Keratinocyte (primary cell): ENCODE measurements at regions not wholly inside any gene's neighbourhood (a gene's known extent, or its start where the extent isn't known, plus 50 kb on each side); places are given as distances from the start of the nearest gene placed in this dataset.

ENCODE experiments used
- DNase-seq: peaks from one replicate; pipeline ENCODE4 v3.0.0-alpha.2; 2011; ENCODE audit warnings: low read depth, missing footprints, low spot score
- FAIRE-seq: peaks from 2 replicates; lab custom pipeline; 2011; peaks lifted over from hg19 to GRCh38; lab: Jason Lieb, UNC
- H2AFZ ChIP-seq: 2 replicates; pipeline ENCODE4 v1.6.0; 2012; ENCODE audit warnings: low read length, control low read depth, inconsistent platforms; ENCODE audit not compliant: control insufficient read depth
- H3K27ac ChIP-seq: 2 replicates; pipeline ENCODE4 v1.5.1; 2011; ENCODE audit warnings: low read length; ENCODE audit not compliant: control insufficient read depth, insufficient read depth
- H3K27me3 ChIP-seq: 3 replicates; pipeline ENCODE4 v1.6.0; 2011; ENCODE audit warnings: low read length; ENCODE audit not compliant: control insufficient read depth, insufficient read depth; ENCODE audit errors: extremely low read depth
- H3K36me3 ChIP-seq, 2 experiments: 2 replicates in 1 of 2; 3 replicates in 1 of 2; pipeline ENCODE4 v1.5.1; 2011; ENCODE audit warnings: low read length in 2 of 2, mild to moderate bottlenecking in 1 of 2; ENCODE audit not compliant: control insufficient read depth in 2 of 2, insufficient read depth in 2 of 2; ENCODE audit errors: extremely low read depth in 1 of 2
- H3K4me1 ChIP-seq: 3 replicates; pipeline ENCODE4 v1.5.1; 2011; ENCODE audit warnings: low read length; ENCODE audit not compliant: control insufficient read depth, insufficient read depth; ENCODE audit errors: extremely low read depth
- H3K4me2 ChIP-seq: 3 replicates; pipeline ENCODE4 v1.6.0; 2011; ENCODE audit warnings: low read depth, low read length; ENCODE audit not compliant: control insufficient read depth, insufficient read depth; ENCODE audit errors: extremely low read depth
- H3K4me3 ChIP-seq, 3 experiments: fragments of 200-600 bp in 1 of 3; sonication (generic) in 1 of 3; 2 replicates in 2 of 3; 3 replicates in 1 of 3; pipeline ENCODE4 v1.5.1; 2011 to 2016; ENCODE audit warnings: low read length in 3 of 3, mild to moderate bottlenecking in 3 of 3, control low read depth in 2 of 3, inconsistent platforms in 1 of 3, low read depth in 1 of 3, mixed read lengths in 1 of 3, mixed run types in 1 of 3, moderate library complexity in 1 of 3; ENCODE audit not compliant: control insufficient read depth in 2 of 3, insufficient read depth in 2 of 3; ENCODE audit errors: extremely low read depth in 1 of 3
- H3K79me2 ChIP-seq: 2 replicates; pipeline ENCODE4 v1.6.0; 2012; ENCODE audit warnings: low read length; ENCODE audit not compliant: control insufficient read depth, insufficient read depth
- H3K9ac ChIP-seq: 3 replicates; pipeline ENCODE4 v1.6.0; 2011; ENCODE audit warnings: low read length; ENCODE audit not compliant: control insufficient read depth, insufficient read depth; ENCODE audit errors: extremely low read depth
- H3K9me1 ChIP-seq: 3 replicates; pipeline ENCODE4 v1.6.0; 2011; ENCODE audit warnings: low read length; ENCODE audit not compliant: control insufficient read depth, insufficient read depth; ENCODE audit errors: extremely low read depth
- H3K9me3 ChIP-seq: 2 replicates; pipeline ENCODE4 v1.5.1; 2012; ENCODE audit warnings: low read depth, low read length; ENCODE audit not compliant: control insufficient read depth
- H4K20me1 ChIP-seq: 3 replicates; pipeline ENCODE4 v1.6.0; 2011; ENCODE audit warnings: low read length; ENCODE audit not compliant: control insufficient read depth, insufficient read depth; ENCODE audit errors: extremely low read depth
- EZH2 ChIP-seq: IDR thresholded peaks from one replicate; pipeline ENCODE4 v1.6.1; 2012; ENCODE audit warnings: inconsistent platforms, mild to moderate bottlenecking, low read length, moderate library complexity
- dilution Hi-C: fragments of 300-500 bp; cut with MboI; formaldehyde crosslinking; loops from one replicate; pipeline ENCODE4 v1.7.0; 2020; ENCODE audit warnings: low sequenced_read_pairs; ENCODE audit not compliant: extremely low pct_ligation_motif_present
- TF ChIP-seq, protein P1 (sequence below), 3 experiments: IDR thresholded peaks in 1 of 3; conservative IDR thresholded peaks in 1 of 3; optimal IDR thresholded peaks in 1 of 3; 2 replicates in 2 of 3; 3 replicates in 1 of 3; pipeline versions ENCODE3 to v1.5.1; 2011; ENCODE audit warnings: low read length in 3 of 3, mild to moderate bottlenecking in 3 of 3, moderate library complexity in 2 of 3, control low read depth in 1 of 3, inconsistent platforms in 1 of 3; ENCODE audit not compliant: insufficient read depth in 2 of 3; ENCODE audit errors: extremely low read depth in 1 of 3

- no peaks in the 10 kb centered on the region for H4K20me1 ChIP-seq
- dilution Hi-C loops = no loop called here
- no peaks in the 10 kb centered on the region for H3K79me2 ChIP-seq
- no peaks in the 10 kb centered on the region for H3K4me1 ChIP-seq
- FAIRE-seq (no peak), DNase-seq (no peak)
- H3K4me3 ChIP-seq = no peak overlapping the region
- H2AFZ ChIP-seq = no peak overlapping the region
- H3K9ac ChIP-seq = no peak overlapping the region
- no peaks in the 10 kb centered on the region for H3K9me1 ChIP-seq
- TF ChIP-seq EZH2 = no peak
- TF ChIP-seq, protein P1, sequence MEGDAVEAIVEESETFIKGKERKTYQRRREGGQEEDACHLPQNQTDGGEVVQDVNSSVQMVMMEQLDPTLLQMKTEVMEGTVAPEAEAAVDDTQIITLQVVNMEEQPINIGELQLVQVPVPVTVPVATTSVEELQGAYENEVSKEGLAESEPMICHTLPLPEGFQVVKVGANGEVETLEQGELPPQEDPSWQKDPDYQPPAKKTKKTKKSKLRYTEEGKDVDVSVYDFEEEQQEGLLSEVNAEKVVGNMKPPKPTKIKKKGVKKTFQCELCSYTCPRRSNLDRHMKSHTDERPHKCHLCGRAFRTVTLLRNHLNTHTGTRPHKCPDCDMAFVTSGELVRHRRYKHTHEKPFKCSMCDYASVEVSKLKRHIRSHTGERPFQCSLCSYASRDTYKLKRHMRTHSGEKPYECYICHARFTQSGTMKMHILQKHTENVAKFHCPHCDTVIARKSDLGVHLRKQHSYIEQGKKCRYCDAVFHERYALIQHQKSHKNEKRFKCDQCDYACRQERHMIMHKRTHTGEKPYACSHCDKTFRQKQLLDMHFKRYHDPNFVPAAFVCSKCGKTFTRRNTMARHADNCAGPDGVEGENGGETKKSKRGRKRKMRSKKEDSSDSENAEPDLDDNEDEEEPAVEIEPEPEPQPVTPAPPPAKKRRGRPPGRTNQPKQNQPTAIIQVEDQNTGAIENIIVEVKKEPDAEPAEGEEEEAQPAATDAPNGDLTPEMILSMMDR (optimal IDR thresholded peaks at IDR 0.05 in 1 of 3, IDR thresholded peaks at IDR 0.05 in 1 of 3, conservative IDR thresholded peaks at IDR 0.05 in 1 of 3; ENCODE audit: extremely low read depth in 1 of 3, insufficient read depth in 2 of 3, low read length in 3 of 3) = no peak
- H3K9me3 ChIP-seq = no peaks in the 10 kb centered on the region
- H3K36me3 ChIP-seq = no peaks in the 10 kb centered on the region
- H3K4me2 ChIP-seq = no peak overlapping the region
- no peak overlapping the region for H3K27ac ChIP-seq
- H3K27me3 ChIP-seq = no peaks in the 10 kb centered on the region
These were observed 556.2 kb downstream of the TRAM1L1 start for GRCh38 chr4:116529129-116529528.

- Histone ChIP-seq H3K79me2 (no peaks in the 10 kb centered on the region), H3K9me1 (no peaks in the 10 kb centered on the region), H2AFZ (no peak overlapping the region), H3K4me3 (no peak overlapping the region), H3K4me1 (no peaks in the 10 kb centered on the region), H3K27me3 (no peaks in the 10 kb centered on the region), H3K27ac (no peak overlapping the region), H3K4me2 (no peak overlapping the region), H3K9ac (no peak overlapping the region), H3K36me3 (no peaks in the 10 kb centered on the region), H3K9me3 (no peaks in the 10 kb centered on the region), H4K20me1 (no peaks in the 10 kb centered on the region)
- no peak for DNase-seq
- dilution Hi-C loops = no loop called here
- no peak for FAIRE-seq
- TF ChIP-seq, protein P1 (optimal IDR thresholded peaks at IDR 0.05 in 1 of 3, IDR thresholded peaks at IDR 0.05 in 1 of 3, conservative IDR thresholded peaks at IDR 0.05 in 1 of 3; ENCODE audit: extremely low read depth in 1 of 3, insufficient read depth in 2 of 3, low read length in 3 of 3) = no peak
- no peak for TF ChIP-seq EZH2
These were observed 562.5 kb downstream of the TRAM1L1 start for GRCh38 chr4:116522922-116523321.
